Ectodermal cell (in vitro differentiated cells): ENCODE measurements at regions not wholly inside any gene's neighbourhood (a gene's known extent, or its start where the extent isn't known, plus 50 kb on each side); places are given as distances from the start of the nearest gene placed in this dataset.

Source experiments
- H3K27ac ChIP-seq: 2 replicates; pipeline ENCODE4 v1.7.0; 2013; ENCODE audit warnings: mild to moderate bottlenecking, low read depth, low read length; ENCODE audit not compliant: insufficient read depth, poor library complexity, severe bottlenecking
- H3K27me3 ChIP-seq: 2 replicates; pipeline ENCODE4 v1.7.0; 2013; ENCODE audit warnings: mild to moderate bottlenecking, low read length; ENCODE audit not compliant: insufficient read depth, control insufficient read depth, poor library complexity, severe bottlenecking
- H3K36me3 ChIP-seq: one replicate; pipeline ENCODE4 v1.7.0; 2013; ENCODE audit warnings: low read length; ENCODE audit not compliant: control insufficient read depth, insufficient read depth
- H3K4me1 ChIP-seq: one replicate; pipeline ENCODE4 v1.7.0; 2013; ENCODE audit warnings: low read length; ENCODE audit not compliant: control insufficient read depth, insufficient read depth
- H3K4me3 ChIP-seq: 2 replicates; pipeline ENCODE4 v1.7.0; 2013; ENCODE audit warnings: low read depth, low read length, control low read depth; ENCODE audit not compliant: insufficient read depth
- H3K9me3 ChIP-seq: 2 replicates; pipeline ENCODE4 v1.7.0; 2013; ENCODE audit warnings: mild to moderate bottlenecking, low read length, moderate library complexity; ENCODE audit not compliant: control insufficient read depth
- WGBS, 2 experiments: methylation state at CpG; one replicate each; pipeline ENCODE4 v1.1.7; 2013; ENCODE audit warnings: missing lambda C conversion rate in 2 of 2; 5-methylcytosine and 5-hydroxymethylcytosine counted together

DNA sequence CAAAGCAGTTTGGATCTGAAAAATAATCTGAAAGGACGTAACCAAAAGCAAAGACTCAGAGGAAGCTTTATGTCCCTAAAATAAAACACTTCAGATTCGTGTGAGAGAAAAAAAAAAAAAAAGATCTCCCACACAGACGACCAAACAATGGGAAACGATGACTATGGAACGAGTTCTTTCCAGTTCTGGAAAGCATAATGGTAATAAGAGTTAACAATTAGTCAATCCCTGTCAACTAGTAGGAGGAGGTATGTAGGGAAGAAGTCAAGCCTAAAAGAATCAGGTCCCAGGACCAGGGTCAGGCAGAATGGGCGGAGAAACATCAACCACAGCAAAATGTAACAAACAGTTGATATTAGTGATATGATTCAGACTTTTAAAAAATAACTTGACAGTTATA, 170.3 kb upstream of the SETBP1 start:
- no peaks in the 10 kb centered on the region for H3K36me3 ChIP-seq
- no peaks in the 10 kb centered on the region for H3K4me1 ChIP-seq
- WGBS, 2 experiments: 77% methylated on average over 6 of the region's 6 CpGs; no CpG with 5 or more reads in 1 of the 2 experiments
- H3K27ac ChIP-seq: no peak overlapping the region
- H3K4me3 ChIP-seq: no peak overlapping the region
- no peaks in the 10 kb centered on the region for H3K9me3 ChIP-seq
- H3K27me3 ChIP-seq: no peaks in the 10 kb centered on the region

DNA sequence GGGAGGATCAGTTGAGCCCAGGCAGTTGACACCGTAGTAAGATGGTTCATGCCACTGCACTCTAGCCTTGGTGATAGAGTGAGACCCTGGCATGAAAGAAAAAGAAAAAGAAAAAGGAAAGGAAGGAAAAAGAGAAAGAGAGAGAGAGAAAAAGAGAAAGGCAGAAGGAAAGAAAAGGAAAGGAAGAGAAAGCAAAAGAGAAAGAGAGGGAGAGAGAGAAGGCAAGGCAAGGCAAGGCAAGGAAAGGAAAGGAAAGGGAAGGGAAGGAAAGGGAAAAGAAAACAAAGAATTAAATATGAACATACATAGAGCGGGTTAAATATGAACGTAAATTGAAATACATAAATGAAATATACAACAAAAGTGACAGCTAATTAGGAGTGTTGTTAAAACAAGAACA, 167.5 kb upstream of the SETBP1 start:
- Histone ChIP-seq H3K9me3 (no peaks in the 10 kb centered on the region), H3K4me1 (peaks cover 8% of the 10 kb centered on the region), H3K4me3 (no peak overlapping the region), H3K36me3 (no peaks in the 10 kb centered on the region), H3K27me3 (no peaks in the 10 kb centered on the region), H3K27ac (no peak overlapping the region)
- 90 to 92% methylated on average over 3 of the region's 3 CpGs for WGBS, 2 experiments

DNA sequence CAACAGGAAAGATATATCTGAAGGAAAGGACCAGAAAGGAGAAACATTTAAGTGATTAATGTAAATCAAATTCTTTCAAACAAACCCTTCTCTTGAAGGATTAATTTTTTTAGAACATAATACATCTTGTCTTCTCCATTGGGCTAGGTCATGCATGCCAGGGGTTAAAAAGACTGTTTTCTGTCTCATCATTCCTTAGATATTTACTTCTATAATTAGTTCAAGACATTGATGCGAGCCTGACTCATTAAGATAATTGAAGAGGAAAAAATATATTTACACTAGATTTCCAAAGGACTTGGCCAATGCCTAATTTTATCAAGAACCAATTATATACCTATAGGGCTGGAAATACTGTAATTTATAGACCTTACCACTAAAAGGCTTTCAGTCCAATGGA, 166.6 kb upstream of the SETBP1 start:
- no CpG with 5 or more reads among the region's 1 CpG for WGBS, 2 experiments
- Histone ChIP-seq H3K27ac (no peak overlapping the region), H3K9me3 (no peaks in the 10 kb centered on the region), H3K27me3 (no peaks in the 10 kb centered on the region), H3K4me3 (no peak overlapping the region), H3K4me1 (peaks cover 8% of the 10 kb centered on the region), H3K36me3 (no peaks in the 10 kb centered on the region)

DNA sequence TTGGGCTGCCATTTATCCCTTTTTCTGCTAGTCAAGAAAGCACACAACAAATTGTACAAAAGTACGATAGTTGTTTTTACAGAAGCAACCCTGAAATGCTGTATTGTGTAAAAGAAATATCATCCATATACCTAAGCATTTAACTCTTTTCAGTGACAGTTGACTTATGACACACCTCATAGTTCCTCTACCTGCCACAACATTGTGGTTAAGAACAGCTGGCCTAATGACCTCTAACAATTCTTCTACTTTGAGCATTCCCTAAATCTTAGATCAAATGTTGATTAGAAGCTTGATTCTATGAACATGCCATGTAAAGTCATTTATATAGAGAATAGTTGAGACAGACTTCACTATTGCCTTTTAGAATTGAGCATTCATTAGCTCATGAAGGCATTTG, 165.9 kb upstream of the SETBP1 start:
- peaks cover 8% of the 10 kb centered on the region for H3K4me1 ChIP-seq
- H3K9me3 ChIP-seq: no peaks in the 10 kb centered on the region
- no peak overlapping the region for H3K4me3 ChIP-seq
- no peaks in the 10 kb centered on the region for H3K27me3 ChIP-seq
- no peaks in the 10 kb centered on the region for H3K36me3 ChIP-seq
- H3K27ac ChIP-seq: no peak overlapping the region
- WGBS, 2 experiments: 100% methylated on average over 1 of the region's 1 CpG; no CpG with 5 or more reads in 1 of the 2 experiments

DNA sequence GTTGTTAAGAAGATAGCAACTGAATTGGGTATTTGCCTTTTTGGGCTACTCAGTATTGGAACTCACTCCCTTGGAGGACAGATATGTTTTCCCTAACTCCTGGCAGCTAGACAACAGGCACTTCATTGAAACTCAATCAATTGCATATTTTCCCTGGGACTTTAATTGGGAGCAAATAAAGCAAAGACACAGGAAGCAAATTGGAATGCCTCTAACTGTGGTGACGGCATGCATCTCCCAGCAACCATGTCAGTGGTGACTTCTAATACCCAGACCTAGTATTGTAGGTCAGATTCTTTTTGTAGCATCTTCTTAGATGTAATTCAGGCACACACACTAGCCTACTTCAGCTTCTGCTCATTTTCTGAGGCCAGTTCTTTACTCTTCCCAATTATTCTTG, 164.2 kb upstream of the SETBP1 start:
- 50 to 60% methylated on average over 1 of the region's 1 CpG for WGBS, 2 experiments
- H3K4me3 ChIP-seq: no peak overlapping the region

DNA sequence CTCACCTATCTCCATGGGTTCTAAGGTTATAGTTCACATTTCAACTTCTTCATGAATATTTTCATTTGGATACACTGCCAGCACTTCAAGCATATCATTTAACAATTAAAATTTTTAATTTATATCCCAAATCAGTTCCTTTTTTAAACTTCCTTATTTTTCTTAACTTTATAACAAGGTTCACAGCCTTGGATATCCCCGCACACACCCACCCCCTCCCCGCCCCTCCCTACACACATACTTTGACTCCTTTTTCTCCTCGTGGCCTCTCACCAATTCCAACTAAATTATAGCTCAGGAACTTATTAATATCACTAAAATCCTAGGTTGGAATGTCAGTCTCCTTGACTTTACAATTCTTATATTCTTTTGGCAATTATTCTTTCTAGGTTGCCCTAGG, 163.6 kb upstream of the SETBP1 start:
- Histone ChIP-seq H3K27me3 (no peaks in the 10 kb centered on the region), H3K27ac (no peak overlapping the region), H3K4me3 (no peak overlapping the region), H3K4me1 (peaks cover 8% of the 10 kb centered on the region), H3K9me3 (no peaks in the 10 kb centered on the region), H3K36me3 (no peaks in the 10 kb centered on the region)
- WGBS, 2 experiments: 91 to 93% methylated on average over 3 of the region's 3 CpGs

More for the DNA sequence above, 164.2 kb upstream of the SETBP1 start:
- no peaks in the 10 kb centered on the region for H3K9me3 ChIP-seq
- peaks cover 8% of the 10 kb centered on the region for H3K4me1 ChIP-seq
- H3K27me3 ChIP-seq: no peaks in the 10 kb centered on the region
- no peak overlapping the region for H3K27ac ChIP-seq
- no peaks in the 10 kb centered on the region for H3K36me3 ChIP-seq

DNA sequence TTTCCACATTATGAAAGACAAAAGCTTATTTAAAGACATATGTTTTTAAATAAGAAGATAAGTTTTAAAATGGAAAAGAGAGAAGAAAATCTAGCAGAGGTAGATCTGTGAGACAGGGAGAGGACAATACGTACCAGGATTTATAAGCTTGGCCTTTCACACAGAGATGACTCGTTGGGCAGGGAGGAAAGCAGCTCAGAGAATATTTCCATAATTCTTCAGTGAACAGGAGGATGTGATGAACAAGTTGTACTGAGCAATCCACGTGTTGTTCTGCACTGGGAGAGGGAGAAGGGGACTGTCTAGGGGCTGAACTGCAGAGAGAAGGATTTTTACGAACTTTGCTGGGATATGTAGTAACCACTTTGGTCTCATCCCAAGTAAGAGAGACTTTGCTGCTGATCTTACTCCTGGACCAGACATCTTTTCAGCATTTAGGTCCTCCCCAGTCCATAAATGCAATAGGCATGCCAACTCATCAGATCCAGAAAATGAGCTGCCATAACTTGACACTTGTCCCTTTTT, 162.5 kb upstream of the SETBP1 start:
- Histone ChIP-seq H3K27me3 (no peaks in the 10 kb centered on the region), H3K4me1 (peaks cover 8% of the 10 kb centered on the region), H3K36me3 (no peaks in the 10 kb centered on the region), H3K4me3 (no peak overlapping the region), H3K9me3 (no peaks in the 10 kb centered on the region), H3K27ac (no peak overlapping the region)
- WGBS, 2 experiments: 88 to 96% methylated on average over 4 of the region's 4 CpGs

DNA sequence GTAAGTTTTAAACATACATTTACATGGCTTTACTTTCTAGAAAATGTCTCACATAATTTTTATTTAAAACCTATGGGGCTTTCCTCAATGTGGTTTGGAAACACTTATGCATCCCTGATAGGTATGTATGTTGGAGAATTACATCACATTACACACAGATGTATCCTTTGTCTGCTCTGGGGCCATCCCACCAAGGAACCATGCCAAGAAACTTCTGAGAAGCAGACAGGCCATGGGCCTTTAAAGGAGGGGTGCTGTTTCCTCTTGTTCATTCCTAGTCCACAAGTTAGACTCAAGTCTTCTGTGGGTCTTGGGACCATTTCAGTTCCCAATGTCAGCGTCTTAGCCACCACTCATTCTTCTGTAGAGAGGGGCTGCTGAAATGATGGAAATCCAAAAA, 162.0 kb upstream of the SETBP1 start:
- H3K9me3 ChIP-seq: no peaks in the 10 kb centered on the region
- 96 to 100% methylated on average over 1 of the region's 1 CpG for WGBS, 2 experiments
- peaks cover 8% of the 10 kb centered on the region for H3K4me1 ChIP-seq
- H3K36me3 ChIP-seq: no peaks in the 10 kb centered on the region
- H3K27me3 ChIP-seq: no peaks in the 10 kb centered on the region
- H3K27ac ChIP-seq: no peak overlapping the region
- H3K4me3 ChIP-seq: no peak overlapping the region

DNA sequence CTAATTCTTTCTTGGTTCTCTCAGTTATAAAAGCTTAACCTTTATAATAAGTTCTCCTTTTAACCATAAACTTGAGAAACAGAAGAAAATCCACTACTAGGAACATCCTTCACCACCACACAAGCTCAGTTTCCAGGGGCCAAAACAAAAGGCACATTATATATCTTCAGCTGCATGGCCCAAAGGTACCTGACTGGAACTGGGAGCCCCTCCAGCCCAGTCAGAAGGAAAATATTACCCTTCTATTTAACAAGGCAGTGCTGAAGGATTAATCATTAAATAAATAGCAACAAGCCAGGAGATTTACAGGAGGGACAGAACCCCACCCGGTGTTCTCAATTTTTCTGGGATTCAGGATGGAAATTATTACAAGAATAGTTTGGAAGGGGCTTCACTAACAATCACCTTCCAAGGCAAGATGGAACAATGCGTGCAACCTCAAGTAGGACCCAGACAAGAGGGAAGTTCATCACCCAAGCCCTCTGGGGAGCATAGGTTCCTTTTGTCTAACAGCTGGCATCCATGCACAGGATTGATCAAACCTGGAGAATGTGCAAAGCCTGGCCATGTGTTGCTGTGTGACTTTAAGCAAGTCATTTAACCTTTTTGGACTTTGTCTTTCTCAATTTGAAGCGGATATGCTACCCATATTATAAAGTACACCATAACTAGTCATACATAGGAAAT, 159.6 kb upstream of the SETBP1 start:
- H3K4me3 ChIP-seq: no peak overlapping the region
- peaks cover 8% of the 10 kb centered on the region for H3K4me1 ChIP-seq
- no peak overlapping the region for H3K27ac ChIP-seq
- no peaks in the 10 kb centered on the region for H3K36me3 ChIP-seq
- WGBS, 2 experiments: 90 to 93% methylated on average over 3 of the region's 3 CpGs
- no peaks in the 10 kb centered on the region for H3K9me3 ChIP-seq
- no peaks in the 10 kb centered on the region for H3K27me3 ChIP-seq

DNA sequence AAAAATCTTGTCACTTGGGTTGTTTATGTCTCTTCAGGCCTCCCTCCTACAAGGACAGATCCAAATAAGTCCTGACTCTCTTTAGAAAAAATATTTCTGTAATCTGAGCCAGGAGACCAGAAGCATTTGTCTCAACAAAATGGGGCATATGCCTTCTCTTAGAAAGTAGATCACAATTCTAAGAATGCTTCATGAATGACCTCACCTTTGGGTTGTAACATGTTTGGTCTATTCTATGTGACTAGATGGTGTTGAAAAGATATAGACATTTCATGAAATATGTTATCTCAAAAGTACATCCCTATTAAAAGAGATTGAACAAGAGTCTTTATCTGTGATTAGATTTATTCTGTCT, 159.0 kb upstream of the SETBP1 start:
- Histone ChIP-seq H3K4me1 (peaks cover 4% of the 10 kb centered on the region), H3K27ac (no peak overlapping the region), H3K36me3 (no peaks in the 10 kb centered on the region), H3K4me3 (no peak overlapping the region), H3K9me3 (no peaks in the 10 kb centered on the region), H3K27me3 (no peaks in the 10 kb centered on the region)
